NCI-H2081 treated with DMSO at 0.1 percent for 48 hours (cell line): ENCODE measurements at regions not wholly inside any gene's neighbourhood (a gene's known extent, or its start where the extent isn't known, plus 50 kb on each side); places are given as distances from the start of the nearest gene placed in this dataset.

ENCODE experiments used
- DNase-seq: peaks from one replicate; lab custom pipeline; 2025; lab: John Stamatoyannopoulos, UW

GRCh38 chr10:4108693-4109092, 323.7 kb upstream of the KLF6 start:
- no peak for DNase-seq

- no peak for DNase-seq
Measured at GRCh38 chr10:4107285-4107851, 322.4 kb upstream of the KLF6 start.

- no peak for DNase-seq
Measured at GRCh38 chr10:4103603-4104002, 318.6 kb upstream of the KLF6 start.

GRCh38 chr10:4102802-4103344, 317.9 kb upstream of the KLF6 start:
- no peak for DNase-seq

GRCh38 chr10:4101918-4102654, 317.1 kb upstream of the KLF6 start:
- DNase-seq: no peak

GRCh38 chr10:4100380-4100779, 315.4 kb upstream of the KLF6 start:
- no peak for DNase-seq

GRCh38 chr10:4099202-4099601, 314.2 kb upstream of the KLF6 start:
- DNase-seq: no peak

GRCh38 chr10:4095166-4095917, 310.3 kb upstream of the KLF6 start:
- no peak for DNase-seq

- no peak for DNase-seq
Measured at GRCh38 chr10:4094751-4095150, 309.7 kb upstream of the KLF6 start.

GRCh38 chr10:4093438-4093837, 308.4 kb upstream of the KLF6 start:
- DNase-seq: no peak

- no peak for DNase-seq
Measured at GRCh38 chr10:4088354-4089066, 303.5 kb upstream of the KLF6 start.

- no peak for DNase-seq
Measured at GRCh38 chr10:4086131-4086898, 301.3 kb upstream of the KLF6 start.

GRCh38 chr10:4083509-4084003, 298.5 kb upstream of the KLF6 start:
- no peak for DNase-seq

- no peak for DNase-seq
Measured at GRCh38 chr10:4082861-4083260, 297.9 kb upstream of the KLF6 start.

- DNase-seq: no peak
Measured at GRCh38 chr10:4081685-4082111, 296.7 kb upstream of the KLF6 start.

- DNase-seq: no peak
Measured at GRCh38 chr10:4080225-4080805, 295.3 kb upstream of the KLF6 start.

- DNase-seq: no peak
Measured at GRCh38 chr10:4079803-4080202, 294.8 kb upstream of the KLF6 start.

GRCh38 chr10:4077804-4078203, 292.8 kb upstream of the KLF6 start:
- no peak for DNase-seq

GRCh38 chr10:4076983-4077382, 292.0 kb upstream of the KLF6 start:
- no peak for DNase-seq

- DNase-seq: no peak
Measured at GRCh38 chr10:4075443-4075842, 290.4 kb upstream of the KLF6 start.
